ENCODE measurements at regions not wholly inside any gene's neighbourhood (a gene's known extent, or its start where the extent isn't known, plus 50 kb on each side); places are given as distances from the start of the nearest gene placed in this dataset.

DNA sequence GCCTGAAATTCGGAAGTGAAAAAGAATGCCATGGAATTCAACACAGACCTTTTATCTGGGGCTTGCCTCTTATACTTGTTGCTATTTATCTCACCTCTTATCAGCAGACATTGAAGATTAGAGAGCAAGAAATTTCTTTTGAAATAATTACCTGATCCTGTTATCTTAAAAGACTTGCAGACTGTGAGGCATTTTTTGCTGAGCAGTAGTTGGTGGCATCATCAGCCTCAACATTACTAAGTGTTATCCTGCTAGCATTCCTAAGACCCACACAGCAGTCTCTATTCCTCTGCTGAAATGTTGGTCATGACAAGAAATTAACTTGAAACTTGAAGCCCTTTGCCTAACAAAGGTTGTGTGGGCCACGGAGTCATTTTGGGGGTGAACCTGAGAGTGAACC is 186.5 kb downstream of the TRIB2 start:
- H3K4me3 ChIP-seq: no peak overlapping the region
- H3K27ac ChIP-seq: no peak overlapping the region
- TF ChIP-seq CTCF (IDR thresholded peaks at IDR 0.05): no peak
- no peak for DNase-seq (ENCODE audit: low spot score)

GRCh38 chr2:12910431-12910830 is 193.7 kb downstream of the TRIB2 start:
- no peak for TF ChIP-seq CTCF (IDR thresholded peaks at IDR 0.05)
- Histone ChIP-seq H3K27ac (no peak overlapping the region), H3K4me3 (no peak overlapping the region)
- no peak for DNase-seq (ENCODE audit: low spot score)

GRCh38 chr2:12915787-12916186 is 199.1 kb downstream of the TRIB2 start:
- Histone ChIP-seq H3K4me3 (no peak overlapping the region), H3K27ac (no peak overlapping the region)
- DNase-seq (ENCODE audit: low spot score): no peak
- no peak for TF ChIP-seq CTCF (IDR thresholded peaks at IDR 0.05)

DNA sequence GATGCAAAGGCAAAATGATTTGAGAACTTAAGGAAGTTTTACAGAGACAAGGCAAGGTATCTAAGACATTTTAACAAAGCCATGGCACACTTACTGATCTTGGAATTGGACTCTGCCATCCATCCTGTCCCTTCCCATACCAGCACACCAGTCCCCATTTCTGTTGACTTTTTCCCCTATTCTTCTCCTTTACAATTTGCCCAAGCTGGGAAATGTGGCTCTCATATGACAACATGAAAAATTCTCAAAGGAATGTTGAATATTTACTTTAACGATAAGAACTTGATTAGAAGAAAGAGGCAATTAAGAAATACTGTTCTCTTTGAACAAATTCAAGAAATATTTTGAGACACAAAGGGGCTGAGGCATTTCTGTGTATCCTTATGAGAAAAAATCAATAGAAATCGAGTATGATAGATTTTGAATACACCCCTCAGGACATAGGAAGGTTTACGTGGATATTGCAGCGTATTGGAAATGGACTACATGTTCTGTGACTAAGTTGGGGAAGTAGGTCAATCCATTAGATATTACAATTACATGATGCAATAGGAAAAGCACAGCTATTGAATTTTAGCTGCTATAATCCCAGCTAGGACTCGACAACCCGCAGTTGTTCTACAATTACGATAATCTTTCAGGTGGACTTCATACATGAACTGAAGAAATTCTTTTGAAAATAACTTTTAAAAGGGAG is 201.6 kb downstream of the TRIB2 start:
- no peak for DNase-seq (ENCODE audit: low spot score)
- Histone ChIP-seq H3K4me3 (peak overlapping the region; percentile 50), H3K27ac (peak overlapping the region; percentile 75 to 85)

DNA sequence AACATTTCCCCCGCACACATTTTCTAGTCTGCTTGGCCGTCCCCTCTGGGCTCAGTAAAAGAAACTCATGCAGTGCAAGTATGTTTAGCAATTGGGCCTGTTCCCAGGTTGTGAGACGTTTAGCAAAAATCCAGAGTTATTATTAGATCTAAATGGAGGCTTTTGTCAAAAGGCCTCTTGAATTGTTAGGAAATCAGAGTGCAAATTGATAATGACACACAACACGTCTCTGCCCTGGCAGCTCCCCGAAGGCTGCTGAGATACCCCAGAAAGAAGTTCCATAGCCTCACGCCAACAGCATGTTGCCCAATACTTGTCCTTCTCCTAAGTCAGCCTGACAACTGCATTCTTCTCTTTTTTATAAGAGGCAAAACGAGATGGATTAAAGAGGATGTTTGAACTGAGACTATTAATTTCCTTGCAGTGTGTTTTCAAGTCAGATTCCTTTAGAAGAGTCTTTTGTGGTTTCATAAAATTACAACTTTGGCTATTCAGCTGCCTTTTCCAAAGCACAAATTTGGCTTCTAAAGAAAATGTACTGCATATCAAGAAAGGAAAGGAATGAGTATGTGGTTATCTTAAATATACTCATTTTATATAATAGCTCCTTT is 202.2 kb downstream of the TRIB2 start:
- TF ChIP-seq CTCF (IDR thresholded peaks at IDR 0.05): no peak
- H3K4me3 ChIP-seq: peak overlapping the region; percentile 50
- peak; percentile 81 for DNase-seq (ENCODE audit: low spot score)
- peak overlapping the region; percentile 75 to 85 for H3K27ac ChIP-seq

More for the DNA sequence above, 201.6 kb downstream of the TRIB2 start:
- TF ChIP-seq CTCF (IDR thresholded peaks at IDR 0.05): no peak

DNA sequence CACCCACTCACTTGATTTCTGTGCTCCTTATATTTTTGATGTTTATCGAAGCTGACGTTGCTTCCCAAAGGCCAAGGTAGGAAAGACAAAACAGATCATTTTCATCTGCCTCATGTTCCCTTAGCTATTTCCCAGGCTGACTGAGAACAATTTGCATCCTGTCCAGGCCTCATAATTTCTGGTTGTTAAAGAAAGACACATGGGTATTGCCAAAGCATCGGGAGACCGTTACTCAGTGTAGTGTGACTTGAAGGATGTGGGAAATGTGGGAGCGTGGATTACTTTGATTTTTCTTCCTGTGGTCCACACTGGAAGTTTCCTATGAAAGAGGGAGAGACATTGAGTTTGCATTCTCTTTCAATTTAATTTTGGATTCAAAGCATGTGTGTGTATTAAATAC is 204.6 kb downstream of the TRIB2 start:
- no peak overlapping the region for H3K4me3 ChIP-seq
- no peak for DNase-seq (ENCODE audit: low spot score)
- TF ChIP-seq CTCF (IDR thresholded peaks at IDR 0.05): no peak
- H3K27ac ChIP-seq: no peak overlapping the region

All from coronary artery (tissue), 2 donors.